GM19025 (cell line): ENCODE measurements at regions not wholly inside any gene's neighbourhood (a gene's known extent, or its start where the extent isn't known, plus 50 kb on each side); places are given as distances from the start of the nearest gene placed in this dataset.
"Not testable (repeated sequence)": the region's sequence is repeated elsewhere in the genome, so short reads cannot be mapped to it uniquely, and the experiment has no call there.

ENCODE experiments used
- ATAC-seq: cut with Tn5 transposase; IDR thresholded peaks from one replicate; pipeline ENCODE4 v1.9.1; 2021; ENCODE audit warnings: mild to moderate bottlenecking, low read depth, moderate library complexity; ENCODE audit not compliant: unreplicated experiment

DNA sequence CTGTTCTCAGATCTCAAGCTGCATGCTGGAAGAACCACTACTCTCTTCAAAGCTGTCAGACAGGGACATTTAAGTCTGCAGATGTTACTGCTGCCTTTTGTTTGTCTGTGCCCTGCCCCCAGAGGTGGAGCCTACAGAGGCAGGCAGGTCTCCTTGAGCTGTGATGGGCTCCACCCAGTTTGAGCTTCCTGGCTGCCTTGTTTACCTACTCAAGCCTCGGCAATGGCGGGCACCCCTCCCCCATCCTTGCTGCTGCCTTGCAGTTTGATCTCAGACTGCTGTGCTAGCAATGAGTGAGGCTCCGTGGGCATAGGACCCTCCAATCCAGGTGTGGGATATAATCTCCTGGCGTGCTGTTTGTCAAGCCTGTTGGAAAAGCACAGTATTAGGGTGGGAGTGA lies 1122.9 kb downstream of the DNAJB9 start:
- not testable (repeated sequence) for ATAC-seq

- no peak for ATAC-seq
These were observed 1124.7 kb downstream of the DNAJB9 start for GRCh38 chr7:109694149-109695071.

GRCh38 chr7:109695419-109695818 lies 1125.7 kb downstream of the DNAJB9 start:
- no peak for ATAC-seq

DNA sequence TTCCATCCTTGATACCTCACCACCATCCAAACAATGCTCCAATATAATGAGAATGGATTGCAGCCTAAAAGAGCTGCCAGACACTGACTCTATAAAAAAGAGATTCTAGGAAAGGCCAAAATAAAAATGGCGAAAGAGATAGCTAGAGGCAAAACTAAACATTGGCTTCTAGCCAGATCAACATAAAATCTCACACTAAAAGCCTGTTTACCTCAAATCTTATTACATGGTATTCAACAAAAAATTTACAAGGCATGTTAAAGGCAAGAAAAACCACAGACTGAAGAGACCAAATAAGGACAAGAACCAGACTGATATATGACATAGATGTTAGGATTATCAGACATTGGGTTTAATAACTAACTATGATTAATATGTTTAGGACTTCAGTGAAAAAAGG lies 1127.0 kb downstream of the DNAJB9 start:
- no peak for ATAC-seq

- ATAC-seq = no peak
These were observed 1130.0 kb downstream of the DNAJB9 start for GRCh38 chr7:109699661-109700060.

DNA sequence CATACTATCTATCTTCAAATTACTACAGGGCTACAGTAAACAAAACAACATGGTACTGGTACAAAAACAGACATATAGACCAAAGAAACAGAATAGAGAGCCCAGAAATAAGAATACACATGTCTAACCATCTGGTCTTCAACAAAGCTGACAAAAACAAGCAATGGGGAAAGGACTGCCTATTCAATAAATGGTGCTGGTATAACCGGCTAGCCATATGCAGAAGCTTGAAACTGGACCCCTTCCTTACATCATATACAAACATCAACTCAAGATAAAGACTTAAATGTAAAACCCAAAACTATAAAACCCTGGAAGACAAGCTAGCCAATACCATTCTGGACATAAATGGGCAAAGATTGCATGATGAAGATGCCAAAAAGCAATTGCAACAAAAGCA lies 1143.7 kb downstream of the DNAJB9 start:
- ATAC-seq = no peak

DNA sequence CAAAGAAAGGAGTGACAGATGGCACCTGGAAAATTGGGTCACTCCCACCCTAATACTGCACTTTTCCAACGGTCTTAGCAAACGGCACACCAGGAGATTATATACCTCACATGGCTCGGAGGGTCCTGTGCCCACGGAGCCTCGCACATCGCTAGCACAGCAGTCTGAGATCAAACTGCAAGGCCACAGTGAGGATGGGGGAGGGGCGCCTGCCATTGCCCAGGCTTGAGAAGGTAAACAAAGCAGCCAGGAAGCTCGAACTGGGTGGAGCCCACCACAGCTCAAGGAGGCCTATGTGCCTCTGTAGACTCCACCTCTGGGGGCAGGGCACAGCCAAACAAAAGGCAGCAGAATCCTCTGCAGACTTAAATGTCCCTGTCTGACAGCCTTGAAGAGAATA lies 1149.7 kb downstream of the DNAJB9 start:
- ATAC-seq = not testable (repeated sequence)

GRCh38 chr7:109734601-109735000 lies 1164.9 kb downstream of the DNAJB9 start:
- no peak for ATAC-seq

GRCh38 chr7:109735881-109736280 lies 1166.2 kb downstream of the DNAJB9 start:
- ATAC-seq = no peak

DNA sequence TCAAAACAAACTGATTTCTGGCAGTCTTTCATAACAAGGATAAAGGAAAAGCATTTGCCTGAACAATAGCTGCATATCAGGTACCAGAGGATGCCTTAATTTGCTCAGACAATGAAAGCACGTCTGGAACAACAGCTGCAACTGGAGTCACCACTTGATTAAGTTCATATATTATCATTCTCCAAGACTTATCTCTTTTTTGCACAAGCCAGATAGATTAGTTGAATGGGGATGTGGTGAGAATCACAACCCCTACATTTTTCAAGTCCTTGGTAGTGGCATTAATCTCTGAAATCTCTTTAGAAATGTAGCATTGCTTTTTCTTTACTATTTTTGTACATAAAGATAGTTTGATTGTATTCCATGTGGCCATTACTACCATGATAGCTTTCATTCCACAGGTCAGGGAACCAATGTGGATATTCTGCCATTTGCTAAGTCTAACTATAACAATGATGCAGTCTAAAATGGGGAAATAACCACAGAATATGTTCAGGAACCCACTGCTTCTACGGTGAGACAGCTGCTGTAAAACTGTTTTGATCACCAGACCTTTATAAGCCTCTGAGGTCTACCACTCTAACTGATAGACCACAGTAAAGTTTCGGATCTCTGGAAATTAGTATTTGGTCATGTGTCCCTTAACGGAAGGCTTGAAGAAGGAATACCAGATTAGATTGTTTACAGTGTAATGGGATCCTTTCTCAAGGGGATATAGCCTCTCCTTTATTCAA lies 1176.2 kb downstream of the DNAJB9 start:
- ATAC-seq = no peak

- no peak for ATAC-seq
These were observed 1181.6 kb downstream of the DNAJB9 start for GRCh38 chr7:109751241-109751640.

- ATAC-seq = no peak
These were observed 1182.4 kb downstream of the DNAJB9 start for GRCh38 chr7:109752068-109752467.

DNA sequence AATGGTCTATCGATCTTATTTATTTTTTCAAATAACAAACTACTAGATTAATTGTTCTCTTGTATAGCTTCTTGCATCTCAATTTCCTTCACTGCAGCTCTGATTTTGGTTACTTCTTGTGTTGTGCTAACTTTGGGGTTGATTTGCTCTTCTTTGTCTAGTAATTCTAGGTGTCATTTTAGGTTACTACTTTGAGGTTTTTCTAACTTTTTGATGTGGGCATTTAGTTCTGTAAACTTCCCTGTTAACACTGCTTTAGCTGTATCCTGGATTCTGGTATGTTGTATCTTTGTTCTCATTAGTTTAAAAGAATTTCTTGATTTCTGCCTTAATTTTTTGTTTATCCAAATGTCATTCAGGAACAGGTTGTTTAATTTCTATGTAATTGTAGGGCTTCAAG lies 1188.0 kb downstream of the DNAJB9 start:
- ATAC-seq = no peak

DNA sequence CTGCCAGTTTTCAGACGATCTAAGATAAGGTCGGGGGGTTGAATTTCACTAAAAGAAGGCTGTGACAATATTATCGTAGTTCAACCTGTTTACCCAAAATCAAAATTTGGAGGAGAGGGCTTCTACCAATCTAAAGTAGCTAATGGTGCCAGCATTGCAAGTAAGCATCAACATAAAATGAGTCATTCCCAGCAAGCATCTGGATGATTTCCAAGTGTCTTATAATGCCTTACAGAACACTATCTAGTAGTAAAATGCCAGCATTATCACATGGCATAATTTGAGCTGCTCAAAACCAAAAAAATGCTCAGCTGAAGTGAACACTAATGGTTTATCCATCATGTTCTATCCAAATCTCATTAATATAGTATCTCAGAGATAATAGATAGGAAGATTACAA lies 1193.9 kb downstream of the DNAJB9 start:
- no peak for ATAC-seq

GRCh38 chr7:109772161-109772560 lies 1202.5 kb downstream of the DNAJB9 start:
- ATAC-seq = no peak

DNA sequence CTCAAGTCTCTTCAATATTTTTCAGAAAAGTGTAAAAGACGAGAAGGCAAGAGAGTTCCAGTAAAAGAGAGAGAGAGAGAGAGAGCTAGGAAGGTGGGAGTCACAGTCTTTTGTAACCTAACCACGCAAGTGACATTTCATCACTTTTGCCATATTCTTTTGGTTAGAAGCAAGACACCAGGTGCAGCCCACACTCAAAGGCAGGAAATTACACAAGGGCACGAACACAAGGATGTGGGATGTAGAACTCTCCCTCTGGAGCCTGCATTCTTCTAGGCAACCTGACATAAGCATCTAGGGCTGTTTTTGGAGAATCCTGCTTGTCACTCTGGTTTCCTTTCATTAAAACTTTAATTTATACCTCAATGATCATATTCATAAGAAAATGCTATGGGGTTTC lies 1213.1 kb downstream of the DNAJB9 start:
- no peak for ATAC-seq

GRCh38 chr7:109806548-109806947 lies 1236.9 kb downstream of the DNAJB9 start:
- no peak for ATAC-seq

DNA sequence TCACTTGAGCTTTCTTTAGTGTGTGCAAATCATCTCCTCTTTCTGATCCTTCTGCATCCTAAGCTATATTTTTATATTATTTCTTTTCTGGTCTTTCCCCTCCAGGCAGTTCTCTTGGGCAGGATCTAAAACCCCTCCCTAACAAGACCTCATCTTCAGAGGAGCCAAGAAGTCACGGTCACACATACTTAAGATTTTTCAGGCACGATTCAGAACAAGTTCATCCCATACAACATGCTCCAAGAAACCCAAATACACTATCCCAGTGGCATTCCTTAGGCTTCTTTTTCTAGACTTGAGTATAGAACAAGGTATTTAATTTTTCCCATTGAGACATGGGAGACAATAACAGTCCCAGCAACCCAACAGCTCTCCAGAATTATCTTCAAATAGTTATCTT lies 1251.5 kb downstream of the DNAJB9 start:
- no peak for ATAC-seq

GRCh38 chr7:109834851-109835250 lies 1256.1 kb upstream of the LRRN3 start:
- ATAC-seq = no peak

- ATAC-seq = no peak
These were observed 1255.3 kb upstream of the LRRN3 start for GRCh38 chr7:109835577-109835976.

DNA sequence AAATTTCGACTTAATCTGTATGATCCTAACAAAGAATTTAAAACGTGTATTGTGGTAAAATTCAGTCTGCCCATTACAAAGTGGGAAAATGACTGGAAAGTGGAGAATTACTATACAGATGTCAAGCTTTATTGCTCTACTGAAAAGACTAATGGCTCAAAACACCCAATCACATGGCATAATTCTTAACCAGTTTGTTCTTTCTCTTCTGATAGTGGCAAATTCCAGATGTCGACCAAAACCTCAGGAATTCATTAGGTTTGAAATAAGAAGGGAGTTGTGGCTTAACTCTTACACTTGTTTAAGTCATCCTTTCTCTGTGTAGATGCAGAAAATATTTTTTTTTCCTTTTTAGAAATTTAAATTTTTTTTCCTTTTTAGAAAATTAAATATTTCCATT lies 1254.9 kb upstream of the LRRN3 start:
- ATAC-seq = no peak

GRCh38 chr7:109842386-109842785 lies 1248.5 kb upstream of the LRRN3 start:
- ATAC-seq = no peak
